ENCODE measurements at regions not wholly inside any gene's neighbourhood (a gene's known extent, or its start where the extent isn't known, plus 50 kb on each side); places are given as distances from the start of the nearest gene placed in this dataset.

GRCh38 chr14:41000350-41000749 lies 606.3 kb upstream of the LRFN5 start:
- Histone ChIP-seq H3K4me1 (no peaks in the 10 kb centered on the region), H3K4me3 (no peak overlapping the region), H3K36me3 (no peaks in the 10 kb centered on the region), H3K9me3 (peaks cover 0 to 5% (median 0%) of the 10 kb centered on the region in 8 donors), H3K27ac (no peak overlapping the region), H3K27me3 (replicated peaks in 1 of 7) (no peaks in the 10 kb centered on the region)
- intact Hi-C loops (cut with DNase I; ENCODE audit: low total_unique reads), result no loop called here
- no peak for DNase-seq
- no peak for TF ChIP-seq POLR2A (IDR thresholded peaks at IDR 0.05)
- TF ChIP-seq POLR2AphosphoS5 (IDR thresholded peaks at IDR 0.05), result no peak
- 71 to 87% (median 75%) methylated on average over 3 of the region's 3 CpGs for WGBS, 5 donors

- TF ChIP-seq POLR2AphosphoS5 (IDR thresholded peaks at IDR 0.05) (no peak), CTCF (IDR thresholded peaks at IDR 0.05 in 8 of 11, conservative IDR thresholded peaks at IDR 0.05 in 3 of 11) (no peak), POLR2A (IDR thresholded peaks at IDR 0.05) (no peak)
- 33 to 50% (median 40%) methylated on average over 1 of the region's 1 CpG for WGBS, 5 donors
- no peaks in the 10 kb centered on the region for H3K36me3 ChIP-seq
- H3K4me3 ChIP-seq, result no peak overlapping the region
- no peak overlapping the region for H3K27ac ChIP-seq
- no peak for DNase-seq
- H3K4me1 ChIP-seq, result no peaks in the 10 kb centered on the region
- no peaks in the 10 kb centered on the region for H3K27me3 ChIP-seq (replicated peaks in 1 of 7)
- peaks cover 0 to 47% (median 27%) of the 10 kb centered on the region in 8 donors for H3K9me3 ChIP-seq
- intact Hi-C loops (cut with DNase I; ENCODE audit: low total_unique reads), result no loop called here
Measured at GRCh38 chr14:40989260-40989659, 617.4 kb upstream of the LRFN5 start.

- 81 to 91% (median 88%) methylated on average over 3 of the region's 3 CpGs for WGBS, 5 donors
- Histone ChIP-seq H3K9me3 (peaks cover 0 to 47% (median 27%) of the 10 kb centered on the region in 8 donors), H3K4me1 (no peaks in the 10 kb centered on the region), H3K27me3 (replicated peaks in 1 of 7) (no peaks in the 10 kb centered on the region), H3K27ac (no peak overlapping the region), H3K4me3 (no peak overlapping the region), H3K36me3 (no peaks in the 10 kb centered on the region)
- no peak for DNase-seq
- intact Hi-C loops (cut with DNase I; ENCODE audit: low total_unique reads), result no loop called here
- TF ChIP-seq CTCF (IDR thresholded peaks at IDR 0.05 in 8 of 11, conservative IDR thresholded peaks at IDR 0.05 in 3 of 11), result no peak
- TF ChIP-seq POLR2A (IDR thresholded peaks at IDR 0.05), result no peak
- TF ChIP-seq POLR2AphosphoS5 (IDR thresholded peaks at IDR 0.05), result no peak
Measured at GRCh38 chr14:40987481-40987880, 619.2 kb upstream of the LRFN5 start.

- H3K27me3 ChIP-seq (replicated peaks in 1 of 7), result no peaks in the 10 kb centered on the region
- no peaks in the 10 kb centered on the region for H3K36me3 ChIP-seq
- H3K27ac ChIP-seq, result no peak overlapping the region
- H3K4me1 ChIP-seq, result no peaks in the 10 kb centered on the region
- TF ChIP-seq POLR2AphosphoS5 (IDR thresholded peaks at IDR 0.05) (no peak), POLR2A (IDR thresholded peaks at IDR 0.05) (no peak)
- intact Hi-C loops (cut with DNase I; ENCODE audit: low total_unique reads), result no loop called here
- no peak overlapping the region for H3K4me3 ChIP-seq
- H3K9me3 ChIP-seq, result peaks cover 0 to 40% (median 21%) of the 10 kb centered on the region in 8 donors
- DNase-seq, result no peak
- whole genome bisulfite sequencing, 5 donors, result 68 to 79% (median 73%) methylated on average over 1 of the region's 1 CpG
Measured at GRCh38 chr14:40986655-40987054, 620.0 kb upstream of the LRFN5 start.

GRCh38 chr14:40985584-40985983 lies 621.1 kb upstream of the LRFN5 start:
- no peak overlapping the region for H3K27ac ChIP-seq
- intact Hi-C loops (cut with DNase I; ENCODE audit: low total_unique reads), result no loop called here
- H3K27me3 ChIP-seq (replicated peaks in 1 of 7), result no peaks in the 10 kb centered on the region
- no peak overlapping the region for H3K4me3 ChIP-seq
- WGBS, 5 donors, result 43 to 75% (median 65%) methylated on average over 4 of the region's 4 CpGs
- H3K4me1 ChIP-seq, result no peaks in the 10 kb centered on the region
- no peak for DNase-seq
- no peaks in the 10 kb centered on the region for H3K36me3 ChIP-seq
- TF ChIP-seq POLR2AphosphoS5 (IDR thresholded peaks at IDR 0.05) (no peak), CTCF (IDR thresholded peaks at IDR 0.05 in 8 of 11, conservative IDR thresholded peaks at IDR 0.05 in 3 of 11) (no peak), POLR2A (IDR thresholded peaks at IDR 0.05) (no peak)
- peaks cover 0 to 32% (median 18%) of the 10 kb centered on the region in 8 donors for H3K9me3 ChIP-seq
